ENCODE measurements at regions not wholly inside any gene's neighbourhood (a gene's known extent, or its start where the extent isn't known, plus 50 kb on each side); places are given as distances from the start of the nearest gene placed in this dataset.
"Not testable (repeated sequence)": the region's sequence is repeated elsewhere in the genome, so short reads cannot be mapped to it uniquely, and the experiment has no call there.

DNA sequence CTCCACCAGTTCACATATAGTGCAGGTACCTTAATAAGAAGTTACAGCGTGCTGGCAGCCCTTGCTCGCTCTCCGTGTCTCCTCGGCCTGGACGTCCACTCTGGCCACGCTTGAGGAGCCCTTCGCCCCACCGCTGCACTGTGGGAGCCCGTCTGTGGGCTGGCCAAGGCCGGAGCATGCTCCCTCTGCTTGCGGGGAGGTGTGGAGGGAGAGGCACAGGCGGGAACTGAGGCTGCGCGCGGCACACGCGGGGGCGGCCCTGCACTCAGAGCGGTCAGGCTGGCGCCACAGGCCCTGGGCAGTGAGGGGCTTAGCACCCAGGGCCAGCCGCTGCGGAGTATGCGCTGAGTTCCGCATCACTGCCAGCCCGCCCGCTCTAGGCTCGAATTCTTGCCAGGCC lies 1988.6 kb downstream of the FOXD4L5 start:
- DNase-seq (ENCODE audit: low read depth); H3K4me3 ChIP-seq (ENCODE audit: low read length): not testable (repeated sequence)

DNA sequence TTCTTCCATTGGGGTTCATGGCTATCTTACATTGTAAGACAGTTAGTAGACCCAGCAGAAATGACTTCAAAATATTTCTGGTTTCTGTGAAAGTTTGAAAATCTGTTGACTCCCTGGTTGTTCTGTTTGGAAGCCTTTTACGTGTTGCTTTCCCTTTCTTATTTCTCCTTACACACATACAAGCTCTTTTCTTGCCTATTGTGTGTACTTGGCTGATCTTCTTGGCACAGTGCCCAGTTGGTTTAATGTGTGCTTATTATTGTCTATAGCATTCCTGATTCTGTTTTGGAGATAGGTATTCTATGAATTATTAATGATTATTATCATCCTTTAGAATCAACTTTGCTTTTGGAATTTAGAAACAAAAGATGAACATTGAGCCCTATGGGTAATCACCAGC lies 1995.0 kb downstream of the FOXD4L5 start:
- peak; percentile 9 for DNase-seq (ENCODE audit: low read depth)
- not testable (repeated sequence) for H3K4me3 ChIP-seq (ENCODE audit: low read length)
